BJ (cell line): ENCODE measurements at regions not wholly inside any gene's neighbourhood (a gene's known extent, or its start where the extent isn't known, plus 50 kb on each side); places are given as distances from the start of the nearest gene placed in this dataset.

Experiments
- CTCF ChIA-PET: fragments of 350-600 bp; formaldehyde crosslinking; extraction: SDS; loops from one replicate; lab custom pipeline; 2021; ENCODE audit warnings: antibody characterized with exemption, inconsistent platforms; lab: Yijun Ruan, JAX
- POLR2A ChIA-PET: fragments of 300-600 bp; sonication (Branson Sonifier 250); formaldehyde crosslinking; extraction: SDS; loops from one replicate; lab custom pipeline; 2021; ENCODE audit warnings: antibody characterized with exemption; lab: Charles Lee
- DNase-seq: peaks from one replicate; pipeline ENCODE4 v3.0.0-alpha.2; 2011; ENCODE audit warnings: low read depth
- H3K27me3 ChIP-seq: 2 replicates; pipeline ENCODE4 v1.6.0; 2011; ENCODE audit warnings: low read length; ENCODE audit not compliant: control insufficient read depth, insufficient read depth
- H3K36me3 ChIP-seq: 2 replicates; pipeline ENCODE4 v1.5.1; 2011; ENCODE audit warnings: low read length; ENCODE audit not compliant: control insufficient read depth, insufficient read depth
- H3K4me3 ChIP-seq: 2 replicates; pipeline ENCODE4 v1.5.1; 2011; ENCODE audit warnings: low read depth, mild to moderate bottlenecking, control low read depth, low read length
- CTCF ChIP-seq: IDR thresholded peaks from 2 replicates; pipeline ENCODE4 v1.5.1; 2011; ENCODE audit warnings: low read depth, mild to moderate bottlenecking, control low read depth, inconsistent platforms, low read length, moderate library complexity; ENCODE audit not compliant: insufficient read depth

DNA sequence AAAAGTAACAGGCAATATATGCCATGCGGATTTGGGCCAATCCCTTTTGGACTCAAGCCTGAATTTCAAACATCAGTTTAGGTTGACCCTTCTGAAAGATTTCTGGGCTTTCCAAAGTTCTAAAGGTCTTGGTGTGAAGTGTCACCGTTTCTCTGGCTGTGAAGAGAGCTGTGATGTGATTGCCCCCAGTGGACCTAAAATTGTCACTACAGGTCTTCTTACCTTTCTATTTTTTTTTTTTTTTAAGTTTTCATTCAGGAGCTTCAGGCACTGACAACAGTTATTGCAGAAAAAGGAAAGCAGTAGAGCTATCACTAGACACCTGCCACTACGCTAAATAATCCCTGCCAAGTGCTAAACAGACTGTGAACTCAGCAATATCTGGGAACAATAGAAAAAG, 75.7 kb upstream of the OPRM1 start:
- Histone ChIP-seq H3K27me3 (no peaks in the 10 kb centered on the region), H3K36me3 (no peaks in the 10 kb centered on the region), H3K4me3 (no peak overlapping the region)
- POLR2A ChIA-PET = no interaction called here
- DNase-seq = no peak
- CTCF ChIA-PET = no interaction called here
- no peak for TF ChIP-seq CTCF

DNA sequence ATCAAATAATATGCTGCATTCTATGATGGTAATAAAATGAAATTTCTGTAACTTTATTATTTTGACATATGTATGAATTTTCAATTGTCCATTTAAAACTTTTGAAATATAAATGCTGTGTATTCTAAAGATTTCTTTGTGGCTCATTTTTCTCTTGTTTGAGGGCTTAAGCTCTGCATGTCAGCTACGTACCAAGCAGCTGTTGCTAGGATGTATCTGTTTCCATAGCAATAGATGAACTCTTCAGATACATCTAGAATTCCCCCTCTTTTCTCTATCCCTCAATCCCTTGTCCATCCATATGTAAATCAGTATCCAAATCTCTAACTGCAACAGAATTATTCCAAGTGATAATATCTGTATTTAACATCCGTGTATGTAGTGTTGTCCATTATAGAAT, 76.5 kb upstream of the OPRM1 start:
- Histone ChIP-seq H3K27me3 (no peaks in the 10 kb centered on the region), H3K36me3 (no peaks in the 10 kb centered on the region), H3K4me3 (no peak overlapping the region)
- DNase-seq = no peak
- CTCF ChIA-PET = no interaction called here
- POLR2A ChIA-PET = no interaction called here
- no peak for TF ChIP-seq CTCF

DNA sequence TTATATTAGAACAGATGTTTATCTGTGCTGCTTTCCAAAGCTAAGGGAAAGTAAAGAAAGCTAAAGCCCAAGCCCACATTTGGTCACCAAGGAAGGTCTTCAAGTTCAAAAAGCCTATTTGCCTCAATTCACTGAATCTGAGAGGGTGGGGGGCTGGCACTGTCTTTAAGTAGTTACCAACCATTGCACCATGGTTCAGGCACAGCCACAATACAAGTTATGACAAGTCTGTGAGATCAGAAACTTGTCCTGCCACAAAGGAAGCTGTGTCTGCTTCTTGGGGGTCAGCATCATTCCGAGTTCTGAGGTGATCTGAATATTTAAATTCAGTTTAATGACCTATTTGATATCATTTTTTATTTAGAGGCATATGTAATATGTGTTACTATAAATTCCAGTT, 78.3 kb upstream of the OPRM1 start:
- Histone ChIP-seq H3K36me3 (no peaks in the 10 kb centered on the region), H3K27me3 (no peaks in the 10 kb centered on the region), H3K4me3 (no peak overlapping the region)
- TF ChIP-seq CTCF = no peak
- ChIA-PET CTCF (no interaction called here), POLR2A (no interaction called here)
- no peak for DNase-seq

DNA sequence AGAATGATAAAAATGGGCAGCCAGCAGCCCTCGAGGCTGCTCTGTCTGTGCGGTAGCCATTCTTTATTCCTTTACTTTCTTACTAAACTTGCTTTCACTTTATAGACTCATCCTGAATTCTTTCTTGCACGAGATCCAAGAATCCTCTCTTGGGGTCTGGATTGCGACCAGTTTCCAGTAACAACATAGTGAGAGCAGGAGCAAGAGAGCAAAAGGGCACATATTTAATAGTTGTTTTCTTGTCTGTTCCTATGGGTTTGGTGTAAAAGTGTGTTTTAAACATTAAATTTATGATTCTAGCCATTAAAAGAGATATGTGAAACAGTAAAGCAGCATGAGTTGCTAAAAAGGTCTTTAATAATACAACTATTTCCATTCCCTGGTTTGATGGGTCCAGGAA, 78.8 kb upstream of the OPRM1 start:
- Histone ChIP-seq H3K27me3 (no peaks in the 10 kb centered on the region), H3K4me3 (no peak overlapping the region), H3K36me3 (no peaks in the 10 kb centered on the region)
- CTCF ChIA-PET = no interaction called here
- no peak for TF ChIP-seq CTCF
- DNase-seq = no peak
- POLR2A ChIA-PET = no interaction called here

GRCh38 chr6:153959276-153959675, 79.8 kb upstream of the OPRM1 start:
- ChIA-PET CTCF (interaction anchor here (0.7 kb wide), 1 partner anchor 210 kb away, joined by 3 read pairs; no protein-coding TSS in a partner anchor), POLR2A (no interaction called here)
- no peak for TF ChIP-seq CTCF
- DNase-seq = no peak
- H3K27me3 ChIP-seq = no peaks in the 10 kb centered on the region
- H3K4me3 ChIP-seq = no peak overlapping the region
- H3K36me3 ChIP-seq = no peaks in the 10 kb centered on the region
